Occipital lobe (tissue), 1 donor: ENCODE measurements at regions not wholly inside any gene's neighbourhood (a gene's known extent, or its start where the extent isn't known, plus 50 kb on each side); places are given as distances from the start of the nearest gene placed in this dataset.
"Not testable (repeated sequence)": the region's sequence is repeated elsewhere in the genome, so short reads cannot be mapped to it uniquely, and the experiment has no call there.

Experiments
- DNase-seq: peaks from one replicate; lab custom pipeline; 2025; lab: John Stamatoyannopoulos, UW

DNA sequence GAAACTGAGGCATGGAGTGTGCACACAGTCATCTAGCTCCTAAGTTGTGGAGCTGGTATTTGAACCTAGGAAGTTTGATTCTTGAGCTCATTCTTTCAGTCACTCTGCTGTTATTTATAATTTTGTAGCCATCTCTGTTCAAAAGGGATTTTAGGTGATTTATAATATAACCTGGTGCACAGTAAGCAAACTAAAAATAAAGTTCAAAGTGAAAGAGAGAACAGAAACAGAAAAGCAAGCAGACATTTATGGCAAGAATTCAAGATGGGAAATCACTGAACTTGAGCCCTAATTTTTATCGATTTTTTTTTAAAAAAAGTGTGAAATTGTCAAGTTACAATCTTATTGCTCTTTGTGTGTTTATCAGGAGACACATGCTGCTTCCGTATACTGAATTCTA, 71.4 kb upstream of the SLC7A14 start:
- DNase-seq = no peak

DNA sequence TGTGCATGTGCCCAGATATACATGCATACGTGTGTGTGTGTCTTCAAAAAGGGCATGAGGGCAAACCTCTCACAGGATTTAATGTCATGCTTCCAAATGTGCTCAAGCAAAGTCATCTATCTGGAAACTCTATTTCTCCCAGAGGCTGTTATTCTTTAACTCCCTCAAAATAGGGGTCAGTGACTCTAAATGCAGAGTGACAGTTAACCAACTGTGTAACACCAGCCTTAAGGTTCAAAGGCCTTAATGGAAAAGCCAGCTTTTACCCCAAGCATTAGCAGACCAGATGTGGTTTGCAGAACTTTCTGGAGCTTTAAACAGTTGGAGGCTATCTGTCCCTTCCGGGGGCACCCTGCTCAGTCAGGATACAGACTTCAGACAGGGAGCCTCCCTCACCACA, 70.4 kb upstream of the SLC7A14 start:
- no peak for DNase-seq

DNA sequence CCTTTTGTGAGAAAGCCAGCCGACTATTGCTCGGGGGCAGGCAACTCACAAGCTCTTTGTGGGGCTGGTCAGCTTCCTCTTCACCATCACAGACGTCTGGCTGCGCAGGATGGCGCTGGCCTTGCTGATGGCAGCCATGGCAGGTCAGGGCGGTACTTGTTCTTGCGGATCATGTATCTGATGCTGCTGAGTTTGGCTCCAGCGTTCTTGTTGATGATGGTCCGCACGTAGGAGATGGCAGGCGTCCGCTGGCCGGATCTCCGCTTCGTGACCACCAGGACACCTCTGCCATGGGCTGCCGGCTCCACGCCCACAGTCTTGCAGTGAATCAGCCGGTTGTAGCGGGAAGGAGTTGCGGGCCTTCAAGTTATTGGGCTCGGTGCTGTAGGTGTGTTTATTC, 67.9 kb upstream of the SLC7A14 start:
- no peak for DNase-seq

DNA sequence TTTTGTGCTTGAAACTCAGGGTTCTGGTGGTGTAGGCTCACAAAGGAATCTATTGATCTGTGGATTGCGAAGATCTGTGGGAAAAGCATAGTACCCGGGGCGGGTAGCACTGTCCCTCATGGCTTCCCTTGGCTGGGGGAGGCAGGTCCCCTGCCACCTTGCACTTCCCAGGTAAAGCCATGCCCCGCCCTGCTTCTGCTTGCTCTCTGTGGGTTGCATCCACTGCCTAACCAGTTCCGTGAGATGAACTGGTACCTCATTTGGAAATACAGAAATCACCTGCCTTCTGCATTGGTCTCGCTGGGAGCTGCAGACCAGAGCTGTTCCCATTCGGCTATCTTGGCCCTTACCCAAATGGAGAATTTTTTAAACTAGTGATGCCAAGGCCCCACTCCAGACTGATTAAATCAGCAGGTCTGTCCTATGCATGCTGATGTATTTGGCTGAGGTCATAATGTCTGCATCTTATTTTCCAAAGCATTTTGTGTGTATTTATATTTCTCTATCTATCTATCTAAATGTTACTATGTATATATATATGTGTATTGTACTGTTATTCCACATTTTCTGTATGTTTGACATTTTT, 65.5 kb upstream of the SLC7A14 start:
- DNase-seq = no peak

DNA sequence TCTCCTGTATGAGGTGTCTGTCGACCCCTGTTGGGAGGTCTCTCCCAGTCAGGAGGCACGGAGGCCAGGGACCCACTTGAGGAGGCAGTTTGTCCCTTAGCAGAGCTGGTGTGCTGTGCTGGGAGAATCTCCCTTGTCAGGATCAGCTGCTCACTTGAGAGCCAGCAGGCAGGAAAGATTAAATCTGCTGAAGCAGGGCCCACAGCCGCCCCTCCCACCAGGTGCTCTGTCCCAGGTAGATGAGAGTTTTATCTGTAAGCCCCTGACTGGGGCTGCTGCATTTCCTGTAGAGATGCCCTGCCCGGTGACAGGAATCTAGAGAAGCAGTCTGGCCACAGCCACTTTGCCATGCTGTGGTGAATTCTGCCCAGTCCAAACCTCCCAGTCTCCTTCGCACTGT, 64.7 kb upstream of the SLC7A14 start:
- DNase-seq = not testable (repeated sequence)

DNA sequence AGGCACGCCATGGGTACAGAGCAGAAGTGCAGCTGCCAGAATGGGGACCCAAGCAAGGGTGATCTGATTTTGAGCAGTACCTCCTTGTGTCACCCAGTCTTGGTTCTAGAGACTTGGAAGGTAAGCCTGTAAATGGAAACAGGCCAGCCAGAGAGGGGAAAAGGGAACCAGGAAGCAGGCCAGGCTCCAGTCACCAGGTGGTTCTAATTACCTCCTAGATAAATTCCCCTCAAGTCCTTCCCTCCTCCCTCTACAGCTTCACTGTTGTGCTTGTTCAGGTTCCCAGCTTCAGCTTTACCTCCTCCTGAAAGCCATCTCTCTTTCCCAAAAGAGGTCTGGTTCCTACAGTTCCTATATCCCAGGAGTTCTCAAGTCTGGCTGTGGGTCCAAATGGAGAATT, 58.8 kb upstream of the SLC7A14 start:
- no peak for DNase-seq

DNA sequence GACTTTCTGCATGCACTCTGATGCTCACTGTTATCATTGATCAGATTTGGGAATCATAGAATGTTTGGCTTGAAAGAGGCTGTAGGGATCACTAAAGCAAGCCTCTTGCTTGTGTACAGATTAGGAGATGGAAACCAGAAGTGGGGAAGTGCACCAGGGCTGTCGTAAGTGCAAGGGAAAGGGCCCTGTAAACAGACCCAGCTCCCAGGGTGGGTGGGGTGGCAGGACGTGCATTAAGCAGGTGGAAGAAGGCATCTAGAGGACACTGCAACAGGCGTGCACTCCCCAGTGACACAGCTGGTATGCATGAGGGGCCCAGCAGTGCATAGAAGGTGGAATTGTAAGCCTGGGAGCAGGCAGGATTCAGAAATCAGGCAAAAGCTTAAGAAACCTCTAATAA, 58.0 kb upstream of the SLC7A14 start:
- DNase-seq = no peak

DNA sequence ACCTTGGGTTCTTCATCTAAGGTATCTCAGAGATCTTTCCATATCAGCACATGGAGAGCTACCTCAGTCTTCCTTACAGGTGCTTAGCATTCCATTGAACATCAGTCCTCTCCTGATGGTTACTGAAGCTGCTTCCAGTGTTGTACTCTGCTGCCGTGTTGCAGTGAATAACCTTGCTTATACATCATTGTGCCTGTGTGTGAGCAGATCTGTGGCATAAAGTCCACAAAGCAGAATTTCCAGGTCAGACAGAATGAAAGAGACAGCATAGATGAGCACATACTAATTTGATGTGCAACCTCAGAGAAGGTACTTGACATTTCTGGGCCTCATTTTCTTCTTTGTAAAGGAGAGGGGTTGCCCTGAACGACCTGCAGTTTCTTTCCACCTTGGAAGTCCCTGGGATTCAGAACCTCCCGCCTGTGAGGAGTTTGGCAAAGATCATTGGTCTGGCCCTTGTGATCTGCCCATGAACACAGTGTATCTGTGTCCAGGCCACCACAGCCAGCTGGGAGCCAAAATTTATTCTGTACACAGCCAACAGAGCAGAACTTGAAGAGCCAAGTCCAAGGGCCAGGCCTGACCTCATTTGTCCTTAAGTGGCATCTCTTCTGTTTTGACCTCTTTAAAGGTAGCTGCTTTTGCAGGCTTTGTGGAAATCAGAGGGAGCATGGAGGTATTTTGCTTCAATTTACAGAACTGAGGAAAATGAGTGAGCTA, 57.2 kb upstream of the SLC7A14 start:
- DNase-seq = peak; percentile 60

DNA sequence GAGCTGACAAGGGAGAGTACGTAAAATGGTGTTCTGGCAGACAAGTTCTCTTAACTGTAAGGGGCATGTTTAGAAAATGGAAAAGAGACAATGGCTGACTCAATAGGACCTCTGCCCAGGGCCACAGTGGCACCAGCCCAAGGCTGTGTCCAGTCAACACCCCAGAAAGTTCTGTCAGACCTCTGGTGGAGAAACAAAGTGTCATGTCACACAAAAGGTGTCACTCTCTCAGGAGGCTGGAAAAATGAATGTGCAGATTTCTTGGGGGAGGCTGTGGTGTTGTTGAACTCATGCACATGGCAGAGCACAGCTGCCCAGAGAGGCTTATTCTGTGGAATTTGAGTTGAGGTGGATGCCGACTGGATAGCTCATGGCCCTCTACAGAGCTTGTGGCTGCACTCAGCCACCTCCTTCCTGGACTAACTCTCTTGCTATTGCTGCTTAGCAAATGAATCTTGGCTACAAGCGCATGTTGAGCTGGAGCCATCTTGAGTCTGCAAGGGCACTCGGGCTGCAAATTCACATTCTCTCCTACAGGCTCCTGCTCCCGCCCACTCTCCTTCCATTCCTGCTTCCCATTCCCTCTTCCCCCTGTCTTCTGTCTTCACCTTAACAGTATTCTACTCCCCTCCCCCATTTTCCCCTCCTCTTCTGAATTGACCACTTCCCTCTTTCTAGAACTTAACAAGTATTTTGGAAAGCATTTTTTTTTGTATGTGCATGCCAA, 55.8 kb upstream of the SLC7A14 start:
- peak; percentile 7 for DNase-seq

DNA sequence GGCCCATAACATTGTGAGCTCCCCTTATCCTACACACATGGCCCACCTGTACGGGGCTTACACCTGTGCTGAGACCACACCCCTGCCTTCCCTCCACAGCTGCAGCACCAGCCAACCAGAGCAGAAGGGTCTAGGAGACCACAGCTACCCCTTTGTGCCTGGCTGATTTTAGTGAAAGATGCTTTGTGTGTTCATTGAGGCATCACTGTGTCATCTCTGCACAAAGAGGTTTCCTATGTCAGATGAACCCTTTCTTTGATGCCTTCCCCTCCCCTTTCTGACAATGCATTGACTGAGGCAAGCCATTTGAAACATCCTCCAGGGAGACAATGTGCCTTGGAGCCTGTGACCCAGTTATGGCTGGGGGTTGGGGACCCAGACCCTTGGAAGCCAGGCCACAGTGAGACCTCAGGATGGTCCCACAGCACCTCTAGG, 54.9 kb upstream of the SLC7A14 start:
- DNase-seq = peak; percentile 41

DNA sequence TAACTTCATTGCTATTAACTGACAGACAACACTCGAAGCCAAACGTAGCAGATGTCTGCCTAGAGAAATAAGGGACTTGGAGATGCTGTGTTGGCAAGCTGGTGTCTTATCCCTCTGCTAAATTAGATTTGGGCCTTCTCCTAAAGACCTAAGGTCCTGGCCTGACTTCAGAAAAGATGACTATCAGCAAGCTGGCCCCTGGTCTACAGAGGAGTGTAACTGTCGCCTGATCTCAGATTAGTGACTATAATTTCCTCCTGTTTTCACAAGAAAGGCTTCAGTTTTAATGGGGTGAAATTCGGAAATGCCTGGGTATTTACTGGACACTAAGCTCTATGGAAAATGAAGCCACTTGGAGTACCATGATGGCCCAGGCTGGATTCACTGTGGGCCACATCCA, 53.1 kb upstream of the SLC7A14 start:
- DNase-seq = no peak

DNA sequence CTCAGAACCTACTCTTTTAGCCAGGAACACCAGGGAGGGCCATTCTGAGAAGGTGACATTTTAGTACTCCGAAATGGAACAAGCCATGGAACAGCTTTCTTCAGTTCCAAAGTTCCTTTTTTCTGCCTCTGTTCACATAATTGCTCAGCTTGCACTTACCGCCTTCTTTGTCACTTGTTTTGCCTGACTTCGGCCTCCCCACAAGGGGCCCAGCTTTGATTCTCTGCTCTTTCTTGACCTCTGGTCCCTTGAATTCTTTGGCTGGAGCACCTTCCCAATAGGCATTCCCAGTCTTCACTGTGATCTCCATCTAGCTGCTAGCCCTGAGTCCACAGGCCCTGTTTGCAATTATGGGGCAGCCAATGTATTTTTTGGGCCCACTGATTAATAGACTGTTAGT, 51.4 kb upstream of the SLC7A14 start:
- DNase-seq = no peak

DNA sequence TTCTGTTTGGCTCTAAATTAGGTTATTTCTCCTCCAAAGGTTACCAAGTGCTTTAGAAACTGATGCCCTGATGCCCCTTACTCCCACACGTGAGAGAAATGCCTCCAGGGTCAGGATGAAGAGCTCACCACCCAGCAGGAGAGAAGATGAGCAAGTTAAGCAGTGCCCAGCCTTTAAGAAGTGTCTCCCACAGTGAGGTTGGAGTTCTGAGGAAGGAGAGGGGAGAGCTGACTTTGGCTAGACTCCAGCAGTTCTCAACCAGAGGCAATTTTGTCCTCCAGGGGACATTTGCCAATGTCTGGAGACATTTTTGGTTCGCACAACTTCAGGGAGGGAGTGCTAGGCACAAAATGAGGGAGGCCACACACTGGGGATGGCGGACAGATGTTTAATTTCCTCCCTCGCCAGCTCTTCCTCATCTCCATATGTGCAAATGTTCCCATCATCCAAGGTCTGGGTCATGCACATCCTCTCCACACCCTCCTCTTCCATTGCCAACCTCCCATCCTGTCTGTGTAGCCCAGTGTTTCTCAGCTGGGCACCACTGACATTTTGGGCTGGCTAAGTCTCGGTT, 50.6 kb upstream of the SLC7A14 start:
- no peak for DNase-seq
